ENCODE measurements at regions not wholly inside any gene's neighbourhood (a gene's known extent, or its start where the extent isn't known, plus 50 kb on each side); places are given as distances from the start of the nearest gene placed in this dataset.
"Not testable (repeated sequence)": the region's sequence is repeated elsewhere in the genome, so short reads cannot be mapped to it uniquely, and the experiment has no call there.

GRCh38 chr20:8986631-8987030 lies 82.3 kb upstream of the PLCB4 start:
- Histone ChIP-seq H3K9me3 (ENCODE audit: control insufficient read depth in 2 of 2, low read length in 2 of 2) (no peaks in the 10 kb centered on the region), H3K9ac (ENCODE audit: low read depth in 1 of 2, low read length in 2 of 2) (no peak overlapping the region), H3K27me3 (ENCODE audit: control insufficient read depth in 2 of 2, insufficient read depth in 2 of 2, low read length in 2 of 2) (no peaks in the 10 kb centered on the region), H3K36me3 (ENCODE audit: control insufficient read depth in 2 of 2, insufficient read depth in 2 of 2, low read length in 2 of 2) (no peaks in the 10 kb centered on the region), H3K27ac (ENCODE audit: low read depth in 2 of 2, low read length in 2 of 2) (no peak overlapping the region), H3K4me1 (ENCODE audit: control insufficient read depth in 2 of 2, insufficient read depth in 2 of 2, low read length in 2 of 2) (no peaks in the 10 kb centered on the region), H3K4me3 (ENCODE audit: low read length in 2 of 2) (no peak overlapping the region)

GRCh38 chr20:8990770-8991169 lies 78.1 kb upstream of the PLCB4 start:
- no peak overlapping the region for H3K4me3 ChIP-seq (ENCODE audit: low read length in 2 of 2)
- no peaks in the 10 kb centered on the region for H3K4me1 ChIP-seq (ENCODE audit: control insufficient read depth in 2 of 2, insufficient read depth in 2 of 2, low read length in 2 of 2)
- H3K9ac ChIP-seq (ENCODE audit: low read depth in 1 of 2, low read length in 2 of 2), result no peak overlapping the region
- H3K27me3 ChIP-seq (ENCODE audit: control insufficient read depth in 2 of 2, insufficient read depth in 2 of 2, low read length in 2 of 2), result no peaks in the 10 kb centered on the region
- no peaks in the 10 kb centered on the region for H3K9me3 ChIP-seq (ENCODE audit: control insufficient read depth in 2 of 2, low read length in 2 of 2)
- no peaks in the 10 kb centered on the region for H3K36me3 ChIP-seq (ENCODE audit: control insufficient read depth in 2 of 2, insufficient read depth in 2 of 2, low read length in 2 of 2)
- no peak overlapping the region for H3K27ac ChIP-seq (ENCODE audit: low read depth in 2 of 2, low read length in 2 of 2)

GRCh38 chr20:8994045-8994444 lies 74.8 kb upstream of the PLCB4 start:
- Histone ChIP-seq H3K27me3 (ENCODE audit: control insufficient read depth in 2 of 2, insufficient read depth in 2 of 2, low read length in 2 of 2) (no peaks in the 10 kb centered on the region), H3K36me3 (ENCODE audit: control insufficient read depth in 2 of 2, insufficient read depth in 2 of 2, low read length in 2 of 2) (no peaks in the 10 kb centered on the region), H3K4me3 (ENCODE audit: low read length in 2 of 2) (no peak overlapping the region), H3K9ac (ENCODE audit: low read depth in 1 of 2, low read length in 2 of 2) (no peak overlapping the region), H3K4me1 (ENCODE audit: control insufficient read depth in 2 of 2, insufficient read depth in 2 of 2, low read length in 2 of 2) (no peaks in the 10 kb centered on the region), H3K9me3 (ENCODE audit: control insufficient read depth in 2 of 2, low read length in 2 of 2) (no peaks in the 10 kb centered on the region), H3K27ac (ENCODE audit: low read depth in 2 of 2, low read length in 2 of 2) (no peak overlapping the region)

DNA sequence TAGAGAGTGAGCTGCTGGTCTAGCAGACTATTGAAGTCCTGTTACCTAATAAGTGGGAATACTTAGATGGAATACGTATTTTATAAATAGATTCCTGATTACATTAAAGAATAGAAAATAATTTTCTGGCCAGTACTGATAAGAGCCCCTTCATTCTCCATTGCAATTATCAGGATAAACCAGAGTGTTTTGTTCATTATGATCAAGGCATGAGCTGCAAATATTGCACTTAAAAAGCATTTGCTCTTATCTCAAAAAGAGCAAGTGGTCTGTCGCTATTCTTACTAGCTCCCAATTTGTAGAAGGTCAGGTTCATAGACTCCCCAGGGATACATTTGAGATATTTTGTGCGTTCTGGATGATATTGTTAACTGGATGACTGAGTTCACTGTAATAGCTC lies 73.1 kb upstream of the PLCB4 start:
- H3K9me3 ChIP-seq (ENCODE audit: control insufficient read depth in 2 of 2, low read length in 2 of 2), result no peaks in the 10 kb centered on the region
- no peaks in the 10 kb centered on the region for H3K4me1 ChIP-seq (ENCODE audit: control insufficient read depth in 2 of 2, insufficient read depth in 2 of 2, low read length in 2 of 2)
- no peak overlapping the region for H3K27ac ChIP-seq (ENCODE audit: low read depth in 2 of 2, low read length in 2 of 2)
- no peaks in the 10 kb centered on the region for H3K27me3 ChIP-seq (ENCODE audit: control insufficient read depth in 2 of 2, insufficient read depth in 2 of 2, low read length in 2 of 2)
- no peaks in the 10 kb centered on the region for H3K36me3 ChIP-seq (ENCODE audit: control insufficient read depth in 2 of 2, insufficient read depth in 2 of 2, low read length in 2 of 2)
- H3K4me3 ChIP-seq (ENCODE audit: low read length in 2 of 2), result no peak overlapping the region
- H3K9ac ChIP-seq (ENCODE audit: low read depth in 1 of 2, low read length in 2 of 2), result no peak overlapping the region

- Histone ChIP-seq H3K9me3 (ENCODE audit: control insufficient read depth in 2 of 2, low read length in 2 of 2) (no peaks in the 10 kb centered on the region), H3K4me3 (ENCODE audit: low read length in 2 of 2) (no peak overlapping the region), H3K36me3 (ENCODE audit: control insufficient read depth in 2 of 2, insufficient read depth in 2 of 2, low read length in 2 of 2) (no peaks in the 10 kb centered on the region), H3K9ac (ENCODE audit: low read depth in 1 of 2, low read length in 2 of 2) (no peak overlapping the region), H3K4me1 (ENCODE audit: control insufficient read depth in 2 of 2, insufficient read depth in 2 of 2, low read length in 2 of 2) (no peaks in the 10 kb centered on the region), H3K27ac (ENCODE audit: low read depth in 2 of 2, low read length in 2 of 2) (no peak overlapping the region), H3K27me3 (ENCODE audit: control insufficient read depth in 2 of 2, insufficient read depth in 2 of 2, low read length in 2 of 2) (no peaks in the 10 kb centered on the region)
Measured at GRCh38 chr20:8996817-8997512, 71.9 kb upstream of the PLCB4 start.

- H3K9me3 ChIP-seq (ENCODE audit: control insufficient read depth in 2 of 2, low read length in 2 of 2), result no peaks in the 10 kb centered on the region
- no peaks in the 10 kb centered on the region for H3K4me1 ChIP-seq (ENCODE audit: control insufficient read depth in 2 of 2, insufficient read depth in 2 of 2, low read length in 2 of 2)
- H3K36me3 ChIP-seq (ENCODE audit: control insufficient read depth in 2 of 2, insufficient read depth in 2 of 2, low read length in 2 of 2), result no peaks in the 10 kb centered on the region
Measured at GRCh38 chr20:8997701-8998117, 71.2 kb upstream of the PLCB4 start.

GRCh38 chr20:9011121-9011520 lies 57.8 kb upstream of the PLCB4 start:
- H3K36me3 ChIP-seq (ENCODE audit: control insufficient read depth in 2 of 2, insufficient read depth in 2 of 2, low read length in 2 of 2), result no peaks in the 10 kb centered on the region
- H3K4me1 ChIP-seq (ENCODE audit: control insufficient read depth in 2 of 2, insufficient read depth in 2 of 2, low read length in 2 of 2), result no peaks in the 10 kb centered on the region
- H3K27me3 ChIP-seq (ENCODE audit: control insufficient read depth in 2 of 2, insufficient read depth in 2 of 2, low read length in 2 of 2), result no peaks in the 10 kb centered on the region
- no peak overlapping the region for H3K4me3 ChIP-seq (ENCODE audit: low read length in 2 of 2)
- H3K27ac ChIP-seq (ENCODE audit: low read depth in 2 of 2, low read length in 2 of 2), result no peak overlapping the region
- H3K9ac ChIP-seq (ENCODE audit: low read depth in 1 of 2, low read length in 2 of 2), result no peak overlapping the region
- no peaks in the 10 kb centered on the region for H3K9me3 ChIP-seq (ENCODE audit: control insufficient read depth in 2 of 2, low read length in 2 of 2)

More at GRCh38 chr20:8997701-8998117, 71.2 kb upstream of the PLCB4 start:
- Histone ChIP-seq H3K27me3 (ENCODE audit: control insufficient read depth in 2 of 2, insufficient read depth in 2 of 2, low read length in 2 of 2) (no peaks in the 10 kb centered on the region), H3K27ac (ENCODE audit: low read depth in 2 of 2, low read length in 2 of 2) (no peak overlapping the region), H3K9ac (ENCODE audit: low read depth in 1 of 2, low read length in 2 of 2) (no peak overlapping the region), H3K4me3 (ENCODE audit: low read length in 2 of 2) (no peak overlapping the region)

DNA sequence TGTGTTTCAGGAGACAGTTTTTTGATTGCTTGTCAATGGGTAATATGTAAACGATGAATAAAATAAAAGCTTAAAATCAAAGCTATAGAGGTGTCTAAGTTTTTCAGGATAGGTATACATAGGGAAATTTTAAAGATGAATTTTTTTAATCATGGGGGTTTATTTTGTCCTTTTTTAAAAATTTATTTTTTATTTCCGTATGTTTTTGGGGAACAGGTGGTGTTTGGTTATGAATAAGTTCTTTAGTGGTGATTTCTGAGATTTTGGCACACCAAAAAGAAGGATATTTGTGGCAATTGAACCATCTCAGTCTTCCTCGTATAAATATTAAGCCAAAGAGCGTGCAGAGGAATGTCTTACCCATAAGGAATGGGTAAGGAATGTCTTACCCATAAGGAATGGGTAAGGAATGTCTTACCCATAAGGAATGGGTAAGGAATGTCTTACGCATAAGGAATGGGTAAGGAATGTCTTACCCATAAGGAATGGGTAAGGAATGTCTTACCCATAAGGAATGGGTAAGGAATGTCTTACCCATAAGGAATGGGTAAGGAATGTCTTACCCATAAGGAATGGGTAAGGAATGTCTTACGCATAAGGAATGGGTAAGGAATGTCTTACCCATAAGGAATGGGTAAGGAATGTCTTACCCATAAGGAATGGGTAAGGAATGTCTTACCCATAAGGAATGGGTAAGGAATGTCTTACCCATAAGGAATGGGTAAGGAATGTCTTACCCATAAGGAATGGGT lies 53.5 kb upstream of the PLCB4 start:
- not testable (repeated sequence) for H3K4me1 ChIP-seq (ENCODE audit: control insufficient read depth in 2 of 2, insufficient read depth in 2 of 2, low read length in 2 of 2); H3K27ac ChIP-seq (ENCODE audit: low read depth in 2 of 2, low read length in 2 of 2); H3K36me3 ChIP-seq (ENCODE audit: control insufficient read depth in 2 of 2, insufficient read depth in 2 of 2, low read length in 2 of 2); H3K9ac ChIP-seq (ENCODE audit: low read depth in 1 of 2, low read length in 2 of 2); H3K27me3 ChIP-seq (ENCODE audit: control insufficient read depth in 2 of 2, insufficient read depth in 2 of 2, low read length in 2 of 2); H3K4me3 ChIP-seq (ENCODE audit: low read length in 2 of 2); H3K9me3 ChIP-seq (ENCODE audit: control insufficient read depth in 2 of 2, low read length in 2 of 2)

DNA sequence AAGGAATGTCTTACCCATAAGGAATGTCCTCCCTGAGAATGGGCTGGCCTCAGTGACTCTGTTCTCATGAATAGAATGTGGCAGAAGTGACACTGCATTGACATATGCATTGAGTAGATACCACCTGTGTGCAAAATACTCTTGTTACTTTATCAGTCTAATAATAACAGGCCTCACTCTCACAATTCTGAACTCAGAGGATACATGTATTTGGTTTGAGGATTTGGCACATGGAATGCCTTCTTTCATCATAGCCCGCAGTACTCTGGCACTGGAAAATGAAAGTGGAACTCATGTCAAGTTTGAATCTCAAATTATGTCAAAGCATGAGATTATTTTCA lies 52.9 kb upstream of the PLCB4 start:
- Histone ChIP-seq H3K9ac (ENCODE audit: low read depth in 1 of 2, low read length in 2 of 2) (no peak overlapping the region), H3K27ac (ENCODE audit: low read depth in 2 of 2, low read length in 2 of 2) (no peak overlapping the region), H3K4me3 (ENCODE audit: low read length in 2 of 2) (no peak overlapping the region), H3K4me1 (ENCODE audit: control insufficient read depth in 2 of 2, insufficient read depth in 2 of 2, low read length in 2 of 2) (no peaks in the 10 kb centered on the region), H3K27me3 (ENCODE audit: control insufficient read depth in 2 of 2, insufficient read depth in 2 of 2, low read length in 2 of 2) (no peaks in the 10 kb centered on the region), H3K9me3 (ENCODE audit: control insufficient read depth in 2 of 2, low read length in 2 of 2) (no peaks in the 10 kb centered on the region), H3K36me3 (ENCODE audit: control insufficient read depth in 2 of 2, insufficient read depth in 2 of 2, low read length in 2 of 2) (no peaks in the 10 kb centered on the region)

DNA sequence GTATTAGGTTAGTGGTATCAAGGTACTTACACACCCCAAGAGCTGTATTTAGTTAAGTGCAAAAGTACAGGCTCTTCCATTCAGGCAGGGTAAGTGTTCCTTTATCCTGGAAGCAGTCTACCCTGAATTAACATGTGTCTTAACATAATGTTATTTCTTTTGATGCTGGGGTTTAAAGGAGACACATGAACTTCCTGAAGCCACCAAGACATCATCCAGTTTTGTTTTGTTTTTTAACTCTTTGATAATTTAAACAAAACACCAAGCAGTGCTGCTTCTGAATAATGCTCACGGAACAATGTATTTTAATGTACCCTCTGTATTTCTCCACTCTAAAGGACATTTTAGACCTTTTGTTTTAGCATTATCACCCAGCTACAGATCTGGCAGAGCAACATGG lies 50.5 kb upstream of the PLCB4 start:
- Histone ChIP-seq H3K4me1 (ENCODE audit: control insufficient read depth in 2 of 2, insufficient read depth in 2 of 2, low read length in 2 of 2) (no peaks in the 10 kb centered on the region), H3K27ac (ENCODE audit: low read depth in 2 of 2, low read length in 2 of 2) (no peak overlapping the region), H3K9ac (ENCODE audit: low read depth in 1 of 2, low read length in 2 of 2) (no peak overlapping the region), H3K4me3 (ENCODE audit: low read length in 2 of 2) (no peak overlapping the region), H3K9me3 (ENCODE audit: control insufficient read depth in 2 of 2, low read length in 2 of 2) (no peaks in the 10 kb centered on the region), H3K36me3 (ENCODE audit: control insufficient read depth in 2 of 2, insufficient read depth in 2 of 2, low read length in 2 of 2) (no peaks in the 10 kb centered on the region), H3K27me3 (ENCODE audit: control insufficient read depth in 2 of 2, insufficient read depth in 2 of 2, low read length in 2 of 2) (no peaks in the 10 kb centered on the region)

Data from mucosa of rectum (tissue), 2 donors.